ENCODE measurements at regions not wholly inside any gene's neighbourhood (a gene's known extent, or its start where the extent isn't known, plus 50 kb on each side); places are given as distances from the start of the nearest gene placed in this dataset.

DNA sequence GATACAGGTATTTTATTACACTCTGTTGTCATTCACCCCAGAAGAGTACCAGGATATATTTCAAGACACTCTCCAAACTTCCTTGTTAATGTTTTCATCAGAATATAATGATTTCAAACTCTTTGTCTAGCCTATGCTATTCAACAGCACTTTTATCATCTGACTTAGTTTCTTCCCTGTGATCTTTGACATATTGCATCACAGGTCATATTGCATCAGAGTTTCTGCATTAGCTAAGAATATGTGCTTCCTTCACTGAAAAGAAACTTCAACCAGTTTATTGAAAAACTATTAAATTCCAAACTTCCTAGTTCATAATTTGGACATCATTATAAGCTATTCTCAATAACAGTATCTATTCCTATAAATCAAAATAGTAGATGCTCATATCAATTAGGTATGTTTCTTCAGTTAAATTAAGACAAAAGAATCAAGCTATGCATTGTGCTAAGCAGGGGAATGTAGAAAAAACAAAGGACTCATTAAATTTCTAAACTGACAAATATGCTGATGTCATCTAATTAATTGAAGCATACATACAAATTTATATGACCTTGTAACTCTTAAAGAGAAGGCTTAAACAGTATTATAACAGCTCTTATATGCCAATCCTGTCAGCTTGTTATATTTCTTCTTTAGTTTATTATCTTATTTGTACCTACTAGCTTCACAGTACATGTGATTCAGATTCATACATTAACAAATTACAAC, 361.8 kb upstream of the LUZP2 start:
- H3K27ac ChIP-seq = no peak overlapping the region
- no peak overlapping the region for H3K4me3 ChIP-seq
- no peak for DNase-seq (ENCODE audit: low spot score)
- TF ChIP-seq, protein P1, sequence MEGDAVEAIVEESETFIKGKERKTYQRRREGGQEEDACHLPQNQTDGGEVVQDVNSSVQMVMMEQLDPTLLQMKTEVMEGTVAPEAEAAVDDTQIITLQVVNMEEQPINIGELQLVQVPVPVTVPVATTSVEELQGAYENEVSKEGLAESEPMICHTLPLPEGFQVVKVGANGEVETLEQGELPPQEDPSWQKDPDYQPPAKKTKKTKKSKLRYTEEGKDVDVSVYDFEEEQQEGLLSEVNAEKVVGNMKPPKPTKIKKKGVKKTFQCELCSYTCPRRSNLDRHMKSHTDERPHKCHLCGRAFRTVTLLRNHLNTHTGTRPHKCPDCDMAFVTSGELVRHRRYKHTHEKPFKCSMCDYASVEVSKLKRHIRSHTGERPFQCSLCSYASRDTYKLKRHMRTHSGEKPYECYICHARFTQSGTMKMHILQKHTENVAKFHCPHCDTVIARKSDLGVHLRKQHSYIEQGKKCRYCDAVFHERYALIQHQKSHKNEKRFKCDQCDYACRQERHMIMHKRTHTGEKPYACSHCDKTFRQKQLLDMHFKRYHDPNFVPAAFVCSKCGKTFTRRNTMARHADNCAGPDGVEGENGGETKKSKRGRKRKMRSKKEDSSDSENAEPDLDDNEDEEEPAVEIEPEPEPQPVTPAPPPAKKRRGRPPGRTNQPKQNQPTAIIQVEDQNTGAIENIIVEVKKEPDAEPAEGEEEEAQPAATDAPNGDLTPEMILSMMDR (IDR thresholded peaks at IDR 0.05) = no peak

DNA sequence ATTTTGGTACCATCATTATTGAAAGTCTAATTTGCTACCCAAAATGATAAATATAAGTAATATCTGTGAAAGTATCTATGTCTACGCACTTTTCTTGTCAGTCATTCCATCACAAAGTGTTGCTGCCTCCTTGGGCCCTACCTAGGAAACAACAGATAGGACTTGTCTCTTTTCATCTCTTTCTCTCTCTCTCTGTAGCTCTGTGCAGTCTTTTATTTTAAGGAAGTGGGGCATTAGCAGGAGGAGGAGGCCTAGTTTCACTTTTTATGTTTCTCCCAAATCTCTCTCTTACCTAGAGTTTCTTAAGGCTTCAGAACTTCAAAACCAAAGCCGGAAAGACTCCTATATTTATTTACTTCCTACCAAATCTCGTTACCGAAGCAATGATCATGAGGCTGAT, 354.8 kb upstream of the LUZP2 start:
- no peak overlapping the region for H3K4me3 ChIP-seq
- no peak for DNase-seq (ENCODE audit: low spot score)
- TF ChIP-seq, protein P1 (IDR thresholded peaks at IDR 0.05) = no peak
- H3K27ac ChIP-seq = no peak overlapping the region

DNA sequence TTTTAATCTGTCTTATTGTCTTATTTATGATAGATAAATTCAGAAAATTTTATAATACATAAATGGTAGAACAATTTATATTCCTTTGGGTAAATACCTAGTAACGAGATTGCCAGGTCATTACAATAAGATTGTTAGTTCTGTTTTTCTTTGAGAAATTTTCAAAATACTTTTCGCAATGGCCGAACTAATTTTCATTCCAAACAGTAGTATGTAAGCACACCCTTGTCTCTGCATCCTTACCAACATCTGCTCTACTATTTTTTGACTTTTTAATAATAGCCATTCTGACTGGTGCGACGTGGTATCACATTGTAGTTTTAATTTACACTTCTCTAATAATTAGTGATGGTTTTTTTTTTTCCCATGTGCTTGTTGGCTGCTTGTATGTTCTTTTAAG, 351.4 kb upstream of the LUZP2 start:
- Histone ChIP-seq H3K27ac (no peak overlapping the region), H3K4me3 (no peak overlapping the region)
- no peak for DNase-seq (ENCODE audit: low spot score)
- TF ChIP-seq, protein P1 (IDR thresholded peaks at IDR 0.05) = no peak

DNA sequence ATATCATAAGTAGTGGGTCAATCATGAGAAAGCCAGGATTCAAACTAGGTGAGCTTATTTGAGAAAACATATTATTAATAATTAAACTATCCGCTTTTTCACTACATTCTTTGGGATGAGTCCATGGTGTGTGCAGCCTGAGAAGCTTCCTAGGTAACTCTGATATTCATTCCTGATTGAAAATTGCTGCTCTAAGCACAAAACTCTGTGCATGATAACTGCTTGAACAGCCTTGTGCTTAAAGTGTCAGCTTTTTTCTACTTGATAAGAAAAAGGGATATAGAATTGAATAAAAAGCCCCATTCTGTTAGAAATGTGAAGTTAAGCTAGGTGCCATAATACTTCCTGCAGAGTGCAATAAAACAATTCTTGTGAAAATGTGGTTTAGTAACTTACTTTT, 343.5 kb upstream of the LUZP2 start:
- no peak for DNase-seq (ENCODE audit: low spot score)
- Histone ChIP-seq H3K4me3 (no peak overlapping the region), H3K27ac (no peak overlapping the region)

DNA sequence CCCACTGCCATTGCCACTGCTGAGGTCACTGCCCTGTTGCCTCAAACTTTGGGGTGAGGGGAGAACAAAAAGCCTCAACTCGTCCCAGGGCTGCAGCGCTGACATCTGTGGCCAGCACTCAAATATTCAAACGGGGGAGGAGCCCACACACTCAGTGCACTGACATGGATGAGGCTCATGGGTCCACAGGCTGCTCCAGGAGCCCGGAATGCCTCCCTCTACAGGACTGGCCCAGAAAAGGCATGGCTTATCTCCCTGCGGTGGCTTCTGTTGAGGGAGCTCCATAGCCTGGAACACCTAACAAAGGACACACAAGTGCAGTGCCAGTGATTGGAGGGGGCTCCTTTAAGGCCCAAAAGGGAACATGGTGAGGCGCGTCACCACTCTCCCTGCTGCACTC, 341.1 kb upstream of the LUZP2 start:
- TF ChIP-seq, protein P1 (IDR thresholded peaks at IDR 0.05) = no peak
- no peak overlapping the region for H3K27ac ChIP-seq
- H3K4me3 ChIP-seq = no peak overlapping the region
- DNase-seq (ENCODE audit: low spot score) = no peak

More for the DNA sequence above, 343.5 kb upstream of the LUZP2 start:
- TF ChIP-seq, protein P1 (IDR thresholded peaks at IDR 0.05) = no peak

DNA sequence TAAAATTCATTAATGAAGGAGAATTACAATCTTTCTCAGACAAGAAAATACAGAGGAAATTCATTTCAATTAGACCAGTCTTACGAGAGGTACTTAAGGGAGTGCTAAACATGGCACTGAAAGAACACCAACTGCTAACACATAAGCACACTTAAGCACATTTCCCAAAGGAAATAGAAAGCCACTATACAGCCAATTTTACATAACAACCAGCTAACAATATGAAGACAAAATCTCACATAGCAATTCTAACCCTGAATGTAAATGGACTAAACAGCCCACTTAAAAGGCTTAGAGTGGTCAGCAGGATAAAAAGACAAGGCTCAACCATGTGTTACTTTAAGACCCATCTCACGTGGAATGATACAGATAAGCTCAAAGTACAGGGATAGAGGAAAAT, 339.5 kb upstream of the LUZP2 start:
- no peak for DNase-seq (ENCODE audit: low spot score)
- H3K27ac ChIP-seq = no peak overlapping the region
- H3K4me3 ChIP-seq = no peak overlapping the region
- TF ChIP-seq, protein P1 (IDR thresholded peaks at IDR 0.05) = no peak

DNA sequence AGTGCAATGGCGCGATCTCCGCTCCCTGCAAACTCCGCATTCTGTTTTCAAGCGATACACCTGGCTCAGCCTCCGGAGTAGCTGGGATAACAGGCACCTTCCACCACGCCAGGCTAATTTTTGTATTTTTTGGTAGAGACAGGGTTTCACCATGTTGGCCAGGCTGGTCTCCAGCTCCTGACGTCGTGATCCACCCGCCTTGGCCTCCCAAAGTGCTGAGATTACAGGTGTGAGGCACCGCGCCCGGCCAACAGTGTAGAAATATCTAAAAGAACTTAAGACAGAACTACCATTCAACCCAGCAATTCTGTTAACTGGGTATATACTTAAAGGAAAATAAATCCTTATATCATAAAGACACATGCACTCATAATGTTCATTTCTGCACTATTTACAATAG, 335.3 kb upstream of the LUZP2 start:
- TF ChIP-seq, protein P1 (IDR thresholded peaks at IDR 0.05) = no peak
- no peak overlapping the region for H3K27ac ChIP-seq
- DNase-seq (ENCODE audit: low spot score) = no peak
- H3K4me3 ChIP-seq = no peak overlapping the region

Measured in coronary artery (tissue), 2 donors.